ENCODE measurements at regions not wholly inside any gene's neighbourhood (a gene's known extent, or its start where the extent isn't known, plus 50 kb on each side); places are given as distances from the start of the nearest gene placed in this dataset.
"Not testable (repeated sequence)": the region's sequence is repeated elsewhere in the genome, so short reads cannot be mapped to it uniquely, and the experiment has no call there.

DNA sequence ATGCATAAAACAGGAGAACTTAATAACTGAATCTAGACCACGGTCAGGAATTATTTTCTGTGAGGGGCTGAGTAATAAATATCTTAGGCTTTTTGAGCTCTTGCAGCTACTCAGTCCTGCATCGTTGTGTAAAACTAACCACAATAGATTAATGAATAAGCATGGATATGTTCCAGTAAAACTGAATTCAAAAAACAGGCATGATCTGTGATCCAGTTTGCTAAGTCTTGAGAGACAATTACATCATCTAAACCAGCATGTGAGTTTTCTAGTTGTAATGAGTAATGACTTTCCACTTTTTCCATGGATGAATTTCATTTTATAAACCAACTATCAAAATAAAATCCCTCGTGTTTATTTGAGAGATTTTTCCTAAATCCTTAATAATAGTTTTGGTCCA, 336.8 kb downstream of the RFPL4B start:
- in situ Hi-C loops (cut with MboI; ENCODE audit: low pct_unique_long_range_greater_than_20kb, low sequenced_read_pairs), result no loop called here
- DNase-seq, result no peak

DNA sequence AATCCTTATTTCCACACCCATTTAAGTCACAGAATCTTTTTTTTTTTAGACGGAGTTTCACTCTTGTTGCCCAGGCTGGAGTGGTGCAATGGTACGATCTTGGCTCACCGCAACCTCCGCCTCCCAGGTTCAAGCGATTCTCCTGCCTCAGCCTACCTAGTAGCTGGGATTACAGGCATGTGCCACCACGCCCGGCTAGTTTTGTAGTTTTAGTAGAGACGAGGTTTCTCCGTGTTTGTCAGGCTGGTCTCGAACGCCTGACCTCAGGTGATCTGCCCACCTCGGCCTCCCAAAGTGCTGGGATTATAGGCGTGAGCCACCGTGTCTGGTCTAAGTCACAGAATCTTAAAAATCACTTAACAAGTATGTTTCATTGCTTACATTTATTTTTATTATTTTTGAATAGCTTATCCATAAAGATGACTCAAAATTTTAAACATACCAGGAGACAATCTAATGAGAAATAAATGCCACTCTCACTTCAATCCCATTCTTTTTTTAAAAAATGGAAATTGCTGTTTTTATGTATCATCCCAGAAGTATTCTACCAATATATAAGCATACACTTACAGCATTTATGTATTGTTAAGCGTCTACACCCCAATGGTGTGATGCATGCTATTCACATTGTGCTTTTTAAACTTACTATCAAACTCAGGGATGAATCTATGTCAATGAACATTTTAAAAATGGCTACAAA, 338.5 kb downstream of the RFPL4B start:
- DNase-seq; in situ Hi-C loops (cut with MboI; ENCODE audit: low pct_unique_long_range_greater_than_20kb, low sequenced_read_pairs): not testable (repeated sequence)

DNA sequence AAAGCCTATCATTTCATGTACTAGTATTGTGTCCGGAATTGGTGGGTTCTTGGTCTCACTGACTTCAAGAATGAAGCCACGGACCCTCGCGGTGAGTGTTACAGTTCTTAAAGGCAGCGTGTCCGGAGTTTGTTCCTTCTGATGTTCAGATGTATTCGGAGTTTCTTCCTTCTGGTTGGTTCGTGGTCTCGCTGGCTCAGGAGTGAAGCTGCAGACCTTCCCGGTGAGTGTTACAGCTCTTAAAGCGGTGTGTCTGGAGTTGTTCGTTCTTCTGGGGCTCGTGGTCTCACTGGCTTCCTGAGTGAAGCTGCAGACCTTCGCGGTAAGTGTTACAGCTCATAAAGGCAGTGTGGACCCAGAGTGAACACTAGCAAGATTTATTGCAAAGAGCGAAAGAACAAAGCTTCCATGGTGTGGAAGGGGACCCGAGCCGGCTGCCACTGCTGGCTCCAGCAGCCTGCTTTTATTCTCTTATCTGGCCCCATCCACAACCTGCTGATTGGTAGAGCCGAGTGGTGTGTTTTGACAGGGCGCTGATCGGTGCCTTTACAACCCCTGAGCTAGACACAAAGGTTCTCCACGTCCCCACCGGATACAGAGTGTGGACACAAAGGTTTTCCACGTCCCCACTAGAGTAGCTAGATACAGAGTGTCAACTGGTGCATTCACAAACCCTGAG, 341.5 kb downstream of the RFPL4B start:
- in situ Hi-C loops (cut with MboI; ENCODE audit: low pct_unique_long_range_greater_than_20kb, low sequenced_read_pairs); DNase-seq: not testable (repeated sequence)

DNA sequence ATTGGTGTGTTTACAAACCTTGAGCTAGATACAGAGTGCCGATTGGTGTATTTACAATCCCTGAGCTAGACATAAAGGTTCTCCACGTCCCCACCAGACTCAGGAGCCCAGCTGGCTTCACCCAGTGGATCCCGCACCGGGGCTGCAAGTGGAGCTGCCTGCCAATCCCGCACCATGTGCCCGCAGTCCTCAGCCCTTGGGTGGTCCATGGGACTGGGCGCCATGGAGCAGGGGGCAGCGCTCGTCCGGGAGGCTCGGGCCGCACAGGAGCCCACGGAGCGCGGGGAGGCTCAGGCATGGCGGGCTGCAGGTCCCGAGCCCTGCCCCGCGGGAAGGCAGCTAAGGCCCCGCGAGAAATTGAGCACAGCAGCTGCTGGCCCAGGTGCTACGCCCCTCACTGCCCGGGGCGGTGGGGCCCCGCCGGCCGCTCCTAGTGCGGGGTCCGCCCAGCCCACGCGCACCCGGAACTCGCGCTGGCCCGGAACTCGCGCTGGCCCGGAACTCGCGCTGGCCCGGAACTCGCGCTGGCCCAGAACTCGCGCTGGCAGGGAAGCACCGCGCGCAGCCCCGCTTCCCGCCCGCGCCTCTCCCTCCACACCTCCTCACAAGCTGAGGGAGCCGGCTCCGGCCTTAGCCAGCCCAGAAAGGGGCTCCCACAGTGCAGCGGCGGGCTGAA, 342.2 kb downstream of the RFPL4B start:
- in situ Hi-C loops (cut with MboI; ENCODE audit: low pct_unique_long_range_greater_than_20kb, low sequenced_read_pairs); DNase-seq: not testable (repeated sequence)

DNA sequence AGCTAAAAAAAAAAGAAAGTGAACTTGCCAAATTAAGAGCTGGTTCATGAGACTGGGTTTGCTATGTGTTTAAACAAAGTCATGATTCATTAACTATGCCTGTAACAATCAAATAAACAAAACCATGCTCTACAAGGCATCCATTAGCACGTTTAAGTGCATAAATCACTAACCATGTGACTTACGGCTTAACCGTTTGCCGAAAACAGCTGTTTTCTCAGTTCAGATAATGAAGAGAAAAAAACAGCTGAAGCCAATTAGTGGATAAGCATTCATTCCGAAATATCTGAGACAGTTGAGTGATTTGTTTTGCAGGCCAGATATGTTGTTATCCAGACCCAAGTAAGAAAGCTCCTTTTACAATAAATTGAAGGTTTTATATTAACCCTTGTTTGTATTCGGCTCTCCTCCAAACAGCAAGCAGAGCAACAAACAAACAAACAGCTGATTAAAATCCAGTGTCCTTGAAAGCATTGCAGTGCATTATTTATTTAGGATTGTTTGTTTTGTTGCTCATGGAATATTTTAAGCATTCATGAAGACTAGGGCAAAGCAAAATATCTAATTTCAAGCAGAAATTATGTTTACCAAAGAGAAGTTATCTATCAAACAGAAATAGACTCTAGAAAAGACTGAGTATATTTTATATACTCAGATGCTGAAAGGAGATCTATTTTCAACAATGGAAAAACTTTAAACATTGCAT, 343.5 kb downstream of the RFPL4B start:
- in situ Hi-C loops (cut with MboI; ENCODE audit: low pct_unique_long_range_greater_than_20kb, low sequenced_read_pairs), result no loop called here

DNA sequence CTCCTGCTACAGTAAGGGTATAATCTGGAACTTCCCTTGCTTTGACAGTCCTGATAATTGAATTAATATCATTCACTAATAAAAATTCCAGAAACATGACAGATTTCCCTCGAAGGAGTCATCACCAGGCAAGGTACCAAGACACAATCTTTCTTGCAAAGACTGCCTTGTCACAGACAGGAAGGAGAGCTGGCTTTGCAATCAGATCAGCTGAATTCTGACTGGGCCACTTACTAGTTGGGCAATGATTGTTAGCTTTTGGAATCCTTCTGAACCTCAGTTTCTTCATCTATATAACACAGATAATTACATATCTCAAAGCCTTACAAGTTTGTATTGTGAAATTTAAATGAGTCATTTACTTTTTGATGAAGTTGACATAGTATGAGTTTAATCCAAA, 344.2 kb downstream of the RFPL4B start:
- DNase-seq, result no peak
- in situ Hi-C loops (cut with MboI; ENCODE audit: low pct_unique_long_range_greater_than_20kb, low sequenced_read_pairs), result no loop called here

More for the DNA sequence above, 343.5 kb downstream of the RFPL4B start:
- DNase-seq, result no peak

DNA sequence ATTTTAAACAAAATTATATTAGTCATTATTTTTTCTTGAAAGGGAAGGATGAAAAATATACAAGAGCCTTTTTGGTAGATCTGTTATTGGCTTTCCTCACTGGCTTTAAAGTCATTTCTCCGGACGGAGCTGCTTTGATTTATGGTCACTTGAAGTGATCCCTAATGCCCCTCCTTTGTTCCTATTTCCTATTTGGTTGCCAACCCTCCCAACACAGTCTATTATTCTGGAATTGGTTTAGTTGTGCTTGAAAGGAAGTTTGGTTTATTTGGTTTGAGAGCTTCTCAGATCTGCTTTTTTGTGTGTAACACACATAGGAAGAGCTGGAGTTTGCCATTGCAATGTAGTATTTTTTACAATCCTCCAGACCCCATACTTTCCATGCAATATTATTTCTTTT, 347.9 kb downstream of the RFPL4B start:
- in situ Hi-C loops (cut with MboI; ENCODE audit: low pct_unique_long_range_greater_than_20kb, low sequenced_read_pairs), result no loop called here
- no peak for DNase-seq

DNA sequence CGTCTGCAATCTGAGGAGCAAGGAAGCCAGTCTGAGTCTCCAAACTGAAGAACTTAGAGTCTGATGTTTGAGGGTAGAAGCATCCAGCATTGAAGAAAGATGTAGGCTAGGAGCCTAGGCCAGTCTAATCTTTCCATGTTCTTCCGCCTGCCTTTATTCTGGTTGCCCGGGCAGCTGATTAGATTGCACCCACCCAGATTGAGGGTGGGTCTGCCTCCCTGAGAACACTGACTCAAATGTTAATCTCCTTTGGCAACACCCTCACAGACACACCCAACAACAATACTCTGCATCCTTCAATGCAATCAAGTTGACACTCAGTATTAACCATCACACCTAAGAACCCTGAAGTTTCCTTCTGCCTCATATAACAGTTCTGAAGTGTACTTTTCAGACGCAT, 350.1 kb downstream of the RFPL4B start:
- in situ Hi-C loops (cut with MboI; ENCODE audit: low pct_unique_long_range_greater_than_20kb, low sequenced_read_pairs), result no loop called here

DNA sequence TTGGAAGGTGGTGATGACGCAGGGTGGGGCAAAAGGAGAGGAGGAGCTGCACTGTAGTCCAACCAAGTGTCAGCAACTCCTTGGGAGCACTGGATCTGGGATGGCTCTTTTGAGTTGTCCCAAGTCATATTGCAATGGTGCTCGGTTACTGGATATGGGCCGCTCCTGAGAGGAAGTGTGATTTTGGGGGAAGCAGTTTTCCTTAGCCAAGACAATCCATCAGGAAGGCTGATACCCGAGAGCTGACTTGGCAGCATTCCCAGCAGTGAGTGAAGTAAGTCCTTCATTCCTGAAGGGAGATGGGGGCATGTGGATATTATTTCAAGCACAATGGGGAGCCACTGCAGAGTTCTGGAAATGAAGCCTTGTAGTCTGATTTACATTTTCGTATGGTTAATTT, 354.1 kb downstream of the RFPL4B start:
- DNase-seq, result no peak
- in situ Hi-C loops (cut with MboI; ENCODE audit: low pct_unique_long_range_greater_than_20kb, low sequenced_read_pairs), result no loop called here

More for the DNA sequence above, 350.1 kb downstream of the RFPL4B start:
- no peak for DNase-seq

DNA sequence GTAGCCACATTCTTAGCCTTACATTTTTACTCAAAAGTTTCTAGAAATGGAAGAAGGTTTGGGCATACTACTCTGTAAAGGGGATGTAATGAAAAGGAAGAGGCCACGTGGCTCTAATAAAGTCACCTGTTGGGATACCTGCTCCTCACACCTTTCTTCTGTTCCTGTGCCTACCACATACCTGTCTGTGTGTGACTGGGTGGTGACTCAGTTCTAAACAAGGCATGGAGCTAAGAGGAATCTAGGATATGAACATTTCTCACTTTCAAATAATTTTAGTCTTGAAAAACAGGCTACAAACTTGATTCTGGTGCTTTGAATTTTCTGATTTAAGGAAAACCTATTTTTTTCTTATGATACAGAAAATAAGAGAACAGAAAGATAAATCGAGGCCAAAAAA, 363.6 kb downstream of the RFPL4B start:
- no peak for DNase-seq

DNA sequence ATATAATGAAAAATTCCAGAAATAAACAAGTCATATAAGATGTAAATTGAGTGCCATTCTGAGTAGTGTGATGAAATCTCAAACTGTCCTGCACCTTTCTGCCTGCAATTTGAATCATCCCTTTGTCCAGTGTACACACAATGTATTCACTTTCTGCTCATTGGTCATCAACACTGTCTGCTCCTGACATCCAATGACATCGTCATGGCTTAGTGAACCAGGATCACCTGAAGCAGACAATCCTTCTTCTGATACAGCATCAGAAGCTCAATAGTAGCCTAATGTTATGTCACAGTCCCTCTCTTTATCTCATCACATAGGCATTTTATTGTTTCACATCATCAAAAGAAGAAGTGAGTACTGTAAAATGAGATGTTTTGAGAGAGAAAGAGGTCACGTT, 366.3 kb downstream of the RFPL4B start:
- in situ Hi-C loops (cut with MboI; ENCODE audit: low pct_unique_long_range_greater_than_20kb, low sequenced_read_pairs), result no loop called here
- no peak for DNase-seq

More for the DNA sequence above, 363.6 kb downstream of the RFPL4B start:
- in situ Hi-C loops (cut with MboI; ENCODE audit: low pct_unique_long_range_greater_than_20kb, low sequenced_read_pairs), result no loop called here

DNA sequence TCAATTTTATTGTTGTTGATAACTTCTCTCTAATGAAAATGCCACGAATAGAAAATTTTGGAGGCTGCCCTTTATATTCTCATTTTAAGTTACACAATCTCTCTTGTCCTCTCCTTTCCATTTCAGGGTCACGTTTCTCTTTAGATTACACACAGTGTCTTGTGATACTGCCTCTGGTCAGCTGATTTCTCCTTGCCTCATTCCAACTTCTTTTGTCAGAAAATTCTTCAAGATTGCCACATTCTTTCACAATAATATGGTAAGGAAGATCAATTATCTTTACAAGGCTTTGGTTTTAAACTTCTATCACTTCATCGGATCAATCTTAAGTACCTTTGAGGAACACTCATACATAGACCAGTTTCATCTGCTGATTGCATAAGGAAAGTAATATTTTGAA, 370.3 kb downstream of the RFPL4B start:
- no peak for DNase-seq

DNA sequence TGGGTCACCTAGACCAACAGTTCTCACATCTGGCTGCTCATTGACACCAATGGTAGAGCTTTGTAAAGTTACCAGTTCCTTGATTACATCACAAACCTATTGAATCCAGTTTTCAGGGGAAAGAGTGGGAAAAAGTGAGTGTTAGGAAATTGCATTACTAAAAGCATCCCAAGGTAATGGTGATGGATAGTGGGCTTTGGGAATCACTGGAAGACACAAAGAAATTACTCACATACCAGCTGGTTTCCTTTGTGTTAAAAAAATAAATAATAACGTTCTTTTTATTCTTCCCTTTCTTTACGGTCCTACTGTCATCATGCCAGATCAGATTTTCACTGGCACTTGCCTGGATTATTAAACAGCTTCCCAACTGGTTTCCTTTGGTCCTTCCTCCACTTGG, 370.7 kb downstream of the RFPL4B start:
- no peak for DNase-seq
- in situ Hi-C loops (cut with MboI; ENCODE audit: low pct_unique_long_range_greater_than_20kb, low sequenced_read_pairs), result no loop called here

More for the DNA sequence above, 370.3 kb downstream of the RFPL4B start:
- in situ Hi-C loops (cut with MboI; ENCODE audit: low pct_unique_long_range_greater_than_20kb, low sequenced_read_pairs), result no loop called here

DNA sequence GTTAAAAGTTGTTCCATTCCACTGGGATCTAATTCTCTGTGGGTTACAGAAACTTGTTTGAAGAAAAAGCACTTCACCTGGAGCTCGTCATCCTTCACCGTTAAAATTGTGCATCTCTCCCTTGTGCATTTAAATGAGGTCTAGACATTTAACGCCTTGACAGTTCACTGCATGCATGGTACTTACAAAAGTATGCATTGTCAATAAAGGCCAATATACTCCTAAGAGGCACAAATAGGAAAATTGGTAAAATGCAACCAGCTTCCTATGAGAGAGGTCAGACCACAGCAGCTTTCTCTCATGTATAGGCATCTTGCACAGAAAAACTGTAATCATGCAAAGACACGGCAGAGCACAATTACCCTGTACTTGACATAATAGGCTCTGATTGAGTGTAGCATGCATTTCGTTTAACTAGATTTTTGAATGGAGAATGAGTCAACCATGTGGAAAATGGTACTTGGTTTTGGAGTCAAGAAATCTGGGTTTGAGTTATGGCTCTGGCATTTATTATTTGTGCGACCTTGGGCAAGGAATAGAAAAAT, 378.5 kb downstream of the RFPL4B start:
- DNase-seq, result no peak
- in situ Hi-C loops (cut with MboI; ENCODE audit: low pct_unique_long_range_greater_than_20kb, low sequenced_read_pairs), result no loop called here

DNA sequence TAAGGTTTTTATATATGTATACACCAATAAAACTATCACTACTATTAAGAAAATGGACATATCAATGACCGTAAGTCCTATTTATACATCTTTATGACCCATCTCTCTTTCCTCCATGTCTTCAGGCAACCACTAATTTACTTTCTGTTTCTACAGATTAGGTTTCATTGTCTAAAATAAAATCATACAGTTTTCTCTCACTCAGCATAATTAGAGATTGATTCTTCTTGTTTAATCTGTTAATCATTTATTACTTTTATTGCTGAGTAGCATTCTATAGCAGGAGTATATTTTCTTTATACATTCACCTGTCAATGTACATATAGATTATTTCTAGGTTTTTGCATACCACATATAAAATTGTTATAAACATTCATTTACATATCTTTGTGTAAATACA, 388.0 kb downstream of the RFPL4B start:
- in situ Hi-C loops (cut with MboI; ENCODE audit: low pct_unique_long_range_greater_than_20kb, low sequenced_read_pairs), result no loop called here

DNA sequence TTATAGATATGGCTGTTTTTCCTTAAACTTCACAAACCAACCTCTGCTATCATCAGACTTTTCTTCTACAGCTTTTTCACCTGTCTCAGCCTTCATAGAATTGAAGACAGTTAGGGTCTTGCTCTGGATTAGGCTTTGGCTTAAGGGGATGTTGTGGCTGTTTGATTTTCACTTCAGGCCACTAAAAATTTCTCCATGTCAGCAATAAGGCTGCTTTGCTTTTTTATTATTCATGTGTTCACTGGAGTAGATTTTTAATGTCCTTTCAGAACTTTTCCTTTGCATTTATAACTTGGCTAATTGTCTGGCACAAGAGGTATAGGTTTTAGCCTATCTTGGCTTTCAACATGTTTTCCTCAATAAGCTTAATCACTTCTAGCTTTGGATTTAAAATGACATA, 392.6 kb downstream of the RFPL4B start:
- in situ Hi-C loops (cut with MboI; ENCODE audit: low pct_unique_long_range_greater_than_20kb, low sequenced_read_pairs), result no loop called here
- no peak for DNase-seq

More for the DNA sequence above, 388.0 kb downstream of the RFPL4B start:
- DNase-seq, result no peak

DNA sequence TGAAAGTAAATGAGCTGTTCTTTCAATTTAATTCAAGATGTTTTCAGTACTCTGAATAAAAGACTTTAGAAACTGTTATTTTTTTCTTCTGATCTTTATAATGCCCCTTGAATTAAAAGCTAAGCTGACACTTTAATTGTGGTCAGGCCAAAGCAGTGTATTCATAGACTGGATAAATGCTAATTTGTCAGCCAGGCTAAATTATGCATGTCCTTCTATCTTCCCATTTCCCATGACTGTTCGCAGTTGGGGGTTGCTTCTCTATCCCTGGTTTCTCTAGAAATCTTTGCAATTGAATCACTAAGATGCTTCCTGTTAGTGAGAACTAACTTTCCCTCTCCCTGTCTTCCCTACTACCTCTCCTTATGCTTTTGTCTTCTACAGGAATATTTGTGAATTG, 396.2 kb downstream of the RFPL4B start:
- DNase-seq, result no peak
- in situ Hi-C loops (cut with MboI; ENCODE audit: low pct_unique_long_range_greater_than_20kb, low sequenced_read_pairs), result no loop called here

DNA sequence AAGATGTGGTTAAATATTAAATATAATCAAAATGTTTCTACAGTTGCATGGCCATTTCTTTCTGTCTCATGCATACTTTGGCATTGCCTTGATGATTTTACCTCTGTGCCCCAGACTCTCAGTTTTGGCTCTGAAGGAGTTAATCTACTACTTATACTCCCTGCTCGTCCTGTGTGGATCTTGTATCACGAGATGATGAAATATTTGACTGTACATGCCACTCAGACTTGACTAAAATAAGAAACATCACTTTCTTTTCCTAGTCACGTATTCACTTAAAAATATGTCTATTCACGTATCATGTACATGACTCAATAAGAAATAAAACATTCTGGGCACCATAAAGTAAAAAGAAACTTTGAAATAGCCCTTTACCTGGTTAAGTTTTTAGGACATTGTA, 397.7 kb downstream of the RFPL4B start:
- DNase-seq, result no peak
- in situ Hi-C loops (cut with MboI; ENCODE audit: low pct_unique_long_range_greater_than_20kb, low sequenced_read_pairs), result no loop called here

DNA sequence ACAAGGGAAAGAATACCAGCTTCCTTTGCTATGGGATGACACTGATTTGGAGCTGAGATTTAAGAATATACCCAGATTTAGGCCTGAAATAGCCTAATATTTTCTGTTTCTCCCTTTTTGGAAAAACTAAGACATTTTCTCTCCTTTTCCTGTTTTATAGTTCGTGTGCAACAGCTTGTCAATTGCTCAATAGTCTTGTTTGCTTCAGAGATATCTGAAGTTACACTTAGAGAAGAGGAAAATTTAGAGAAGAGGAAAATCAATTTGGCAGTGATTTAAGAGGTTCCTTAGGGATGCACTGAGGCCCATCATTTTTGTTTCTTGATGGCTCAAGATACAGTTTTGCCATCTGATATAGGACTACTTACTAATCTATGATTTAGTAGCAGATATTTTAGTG, 398.6 kb downstream of the RFPL4B start:
- in situ Hi-C loops (cut with MboI; ENCODE audit: low pct_unique_long_range_greater_than_20kb, low sequenced_read_pairs), result no loop called here
- no peak for DNase-seq

Measured in KBM-7 (cell line).